ENCODE measurements at regions not wholly inside any gene's neighbourhood (a gene's known extent, or its start where the extent isn't known, plus 50 kb on each side); places are given as distances from the start of the nearest gene placed in this dataset.

DNA sequence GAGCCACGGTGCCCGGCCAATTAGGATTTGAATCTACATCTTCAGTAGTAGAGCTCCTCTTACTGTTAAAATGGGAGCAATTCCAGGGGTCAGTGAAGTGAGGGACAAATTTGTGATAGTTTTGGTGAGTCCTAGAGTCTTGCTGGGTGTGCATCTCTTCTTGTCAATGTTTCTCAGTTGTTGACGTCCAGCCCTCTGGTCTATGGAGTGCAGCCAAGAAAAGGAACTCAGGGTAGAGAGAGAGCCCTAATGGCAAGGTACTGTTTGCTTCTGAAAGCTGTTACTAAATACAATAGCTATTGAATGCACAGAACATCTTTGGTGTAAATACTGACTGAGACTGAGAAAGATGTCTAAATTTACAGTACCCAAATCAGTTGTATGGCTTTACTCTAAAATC is 282.5 kb upstream of the SALL1 start:
- Histone ChIP-seq H3K4me1 (ENCODE audit: insufficient read depth, low read length) (no peaks in the 10 kb centered on the region), H3K27me3 (ENCODE audit: insufficient read depth, low read length) (no peaks in the 10 kb centered on the region), H3K4me3 (ENCODE audit: low read length) (no peak overlapping the region), H3K9me3 (ENCODE audit: low read length) (peaks cover 4% of the 10 kb centered on the region), H3K36me3 (ENCODE audit: insufficient read depth, low read length) (no peaks in the 10 kb centered on the region), H2AFZ (ENCODE audit: low read depth, low read length) (no peak overlapping the region)

DNA sequence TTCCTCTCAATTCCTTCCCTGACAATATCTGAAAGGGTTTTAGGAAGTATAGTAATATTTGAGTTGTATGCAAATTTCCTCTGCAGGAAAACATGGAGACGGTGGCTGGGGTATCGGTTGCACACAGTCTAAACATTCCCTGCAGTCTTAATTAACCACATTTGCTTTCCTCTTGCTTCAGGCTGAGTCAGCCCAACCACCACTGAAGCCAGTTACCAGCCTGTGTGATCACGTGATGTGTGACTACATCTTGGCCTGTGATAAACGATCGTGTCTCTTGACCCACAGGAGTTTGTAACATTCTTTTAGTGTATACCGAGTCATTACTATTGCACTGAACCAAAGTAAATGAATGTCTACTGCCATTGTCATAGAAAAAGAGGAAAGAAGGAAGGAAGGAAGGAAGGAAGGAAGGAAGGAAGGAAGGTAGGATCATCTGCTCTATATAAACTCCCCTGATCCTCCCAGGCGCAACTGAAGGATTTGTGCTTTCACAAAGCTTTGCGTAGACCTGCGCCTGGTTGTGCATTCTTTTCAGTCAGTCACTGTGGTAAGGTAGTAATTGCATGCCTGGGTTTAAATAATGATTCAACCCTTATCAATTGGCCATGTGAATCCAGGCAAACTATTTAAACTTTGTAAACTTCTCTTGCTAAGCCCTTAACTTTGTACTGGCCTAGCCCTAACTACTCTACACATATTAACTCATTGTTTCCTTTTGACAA is 280.6 kb upstream of the SALL1 start:
- H2AFZ ChIP-seq (ENCODE audit: low read depth, low read length): no peak overlapping the region
- H3K27me3 ChIP-seq (ENCODE audit: insufficient read depth, low read length): no peaks in the 10 kb centered on the region
- H3K4me1 ChIP-seq (ENCODE audit: insufficient read depth, low read length): no peaks in the 10 kb centered on the region
- H3K9me3 ChIP-seq (ENCODE audit: low read length): peaks cover 4% of the 10 kb centered on the region
- no peak overlapping the region for H3K4me3 ChIP-seq (ENCODE audit: low read length)
- H3K36me3 ChIP-seq (ENCODE audit: insufficient read depth, low read length): no peaks in the 10 kb centered on the region

DNA sequence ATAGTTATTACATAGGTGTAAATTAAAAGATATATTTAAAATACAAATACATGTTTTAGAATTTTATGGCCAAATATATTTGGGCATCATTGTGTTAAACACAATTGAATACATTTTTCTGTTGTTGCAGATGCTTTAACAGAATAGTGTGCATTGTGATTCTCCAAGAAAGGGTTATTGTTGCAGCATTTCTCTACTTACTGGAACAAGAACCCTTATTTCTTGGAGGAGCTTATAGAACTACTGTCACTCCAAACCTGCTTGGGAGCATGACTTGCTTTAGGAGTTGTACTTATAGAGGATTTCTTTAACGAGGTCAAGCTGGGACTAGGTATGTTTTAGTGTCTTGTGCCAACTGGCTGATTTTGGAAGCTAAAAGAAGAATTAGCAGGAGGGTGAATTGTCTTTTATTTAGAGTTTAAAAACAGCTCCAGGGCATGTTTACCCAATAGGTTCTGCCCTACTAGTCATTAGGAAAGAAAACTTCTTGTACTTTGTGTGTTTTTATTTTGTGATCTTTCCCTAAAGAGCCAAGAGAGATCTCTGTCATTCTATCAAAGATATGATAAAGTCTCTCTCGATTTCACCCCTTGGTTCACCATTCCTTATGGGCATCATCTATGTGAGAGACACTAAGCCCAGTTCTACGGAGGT is 279.8 kb upstream of the SALL1 start:
- no peak overlapping the region for H2AFZ ChIP-seq (ENCODE audit: low read depth, low read length)
- H3K9me3 ChIP-seq (ENCODE audit: low read length): peaks cover 4% of the 10 kb centered on the region
- H3K4me1 ChIP-seq (ENCODE audit: insufficient read depth, low read length): no peaks in the 10 kb centered on the region
- no peaks in the 10 kb centered on the region for H3K27me3 ChIP-seq (ENCODE audit: insufficient read depth, low read length)
- H3K36me3 ChIP-seq (ENCODE audit: insufficient read depth, low read length): no peaks in the 10 kb centered on the region
- H3K4me3 ChIP-seq (ENCODE audit: low read length): no peak overlapping the region

- Histone ChIP-seq H3K9me3 (ENCODE audit: low read length) (no peaks in the 10 kb centered on the region), H3K27me3 (ENCODE audit: insufficient read depth, low read length) (no peaks in the 10 kb centered on the region), H2AFZ (ENCODE audit: low read depth, low read length) (no peak overlapping the region), H3K4me3 (ENCODE audit: low read length) (no peak overlapping the region), H3K4me1 (ENCODE audit: insufficient read depth, low read length) (no peaks in the 10 kb centered on the region), H3K36me3 (ENCODE audit: insufficient read depth, low read length) (no peaks in the 10 kb centered on the region)
These were observed 278.0 kb upstream of the SALL1 start for GRCh38 chr16:51429041-51429440.

DNA sequence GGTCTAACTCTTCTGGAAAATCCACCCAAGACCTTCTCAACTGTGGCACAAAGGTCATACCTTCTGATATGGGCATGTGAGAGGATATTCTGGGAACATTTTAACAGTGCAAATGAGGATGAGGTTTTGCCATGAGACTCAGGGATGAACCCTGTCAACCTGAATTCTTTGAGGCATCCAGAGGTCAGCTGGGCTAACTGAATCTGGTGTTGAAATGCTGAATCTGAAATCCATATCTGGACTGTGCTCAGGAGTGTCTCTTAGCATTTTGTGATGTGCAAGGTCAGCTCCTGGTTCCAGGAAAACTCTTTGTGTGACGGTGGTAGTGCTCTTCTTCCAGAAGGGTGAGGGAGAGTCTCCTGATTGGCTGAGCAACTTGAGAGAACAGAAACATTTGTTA is 276.0 kb upstream of the SALL1 start:
- H3K4me1 ChIP-seq (ENCODE audit: insufficient read depth, low read length): no peaks in the 10 kb centered on the region
- no peaks in the 10 kb centered on the region for H3K36me3 ChIP-seq (ENCODE audit: insufficient read depth, low read length)
- no peaks in the 10 kb centered on the region for H3K27me3 ChIP-seq (ENCODE audit: insufficient read depth, low read length)
- H2AFZ ChIP-seq (ENCODE audit: low read depth, low read length): no peak overlapping the region
- H3K4me3 ChIP-seq (ENCODE audit: low read length): no peak overlapping the region
- H3K9me3 ChIP-seq (ENCODE audit: low read length): no peaks in the 10 kb centered on the region

DNA sequence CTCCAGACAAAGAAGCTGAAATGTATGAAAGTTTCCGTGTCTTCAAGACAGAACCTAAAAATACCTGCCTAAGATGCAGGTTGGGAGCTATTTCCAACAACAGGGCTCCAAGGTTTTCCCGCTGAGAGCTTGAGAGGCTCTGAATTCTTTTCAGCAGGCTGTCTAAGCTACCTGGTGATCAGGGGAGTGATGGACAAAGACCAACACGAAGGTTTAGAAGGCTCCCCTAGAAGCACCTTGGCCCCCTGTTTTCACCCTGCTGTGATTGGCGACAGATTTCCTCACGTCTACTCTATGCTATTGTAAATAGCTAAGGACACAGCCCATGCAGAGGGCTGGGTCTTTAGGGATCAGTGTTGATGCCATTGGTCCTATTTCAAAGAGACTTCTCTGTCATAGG is 275.2 kb upstream of the SALL1 start:
- Histone ChIP-seq H3K27me3 (ENCODE audit: insufficient read depth, low read length) (no peaks in the 10 kb centered on the region), H3K36me3 (ENCODE audit: insufficient read depth, low read length) (no peaks in the 10 kb centered on the region), H2AFZ (ENCODE audit: low read depth, low read length) (no peak overlapping the region), H3K4me1 (ENCODE audit: insufficient read depth, low read length) (no peaks in the 10 kb centered on the region), H3K9me3 (ENCODE audit: low read length) (no peaks in the 10 kb centered on the region), H3K4me3 (ENCODE audit: low read length) (no peak overlapping the region)

DNA sequence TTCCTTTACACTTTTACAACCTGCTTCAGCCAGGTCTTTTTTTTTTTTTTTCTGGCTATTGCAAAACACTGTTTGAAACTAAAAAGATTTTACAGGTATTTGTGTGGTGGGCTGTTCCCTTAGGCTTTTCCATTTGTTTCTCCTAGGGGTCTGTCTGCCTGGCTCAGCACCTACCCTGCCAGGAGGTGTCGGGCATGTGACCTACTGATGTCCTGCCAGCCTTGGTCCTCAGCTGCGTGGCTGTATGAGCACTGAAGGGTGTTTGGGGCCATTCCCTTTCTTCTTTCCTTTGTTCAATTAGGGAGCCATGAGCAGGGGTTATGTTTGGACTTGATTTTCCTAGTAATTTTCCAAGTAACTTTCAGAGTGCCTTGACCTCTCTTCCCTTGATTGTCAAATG is 269.2 kb upstream of the SALL1 start:
- Histone ChIP-seq H3K27me3 (ENCODE audit: insufficient read depth, low read length) (no peaks in the 10 kb centered on the region), H3K9me3 (ENCODE audit: low read length) (no peaks in the 10 kb centered on the region), H3K4me1 (ENCODE audit: insufficient read depth, low read length) (no peaks in the 10 kb centered on the region), H3K4me3 (ENCODE audit: low read length) (no peak overlapping the region), H2AFZ (ENCODE audit: low read depth, low read length) (no peak overlapping the region), H3K36me3 (ENCODE audit: insufficient read depth, low read length) (no peaks in the 10 kb centered on the region)

GRCh38 chr16:51419768-51420167 is 268.7 kb upstream of the SALL1 start:
- Histone ChIP-seq H3K4me1 (ENCODE audit: insufficient read depth, low read length) (no peaks in the 10 kb centered on the region), H3K9me3 (ENCODE audit: low read length) (no peaks in the 10 kb centered on the region), H3K4me3 (ENCODE audit: low read length) (no peak overlapping the region), H2AFZ (ENCODE audit: low read depth, low read length) (no peak overlapping the region), H3K27me3 (ENCODE audit: insufficient read depth, low read length) (no peaks in the 10 kb centered on the region), H3K36me3 (ENCODE audit: insufficient read depth, low read length) (no peaks in the 10 kb centered on the region)

- Histone ChIP-seq H3K9me3 (ENCODE audit: low read length) (no peaks in the 10 kb centered on the region), H3K4me3 (ENCODE audit: low read length) (no peak overlapping the region), H3K4me1 (ENCODE audit: insufficient read depth, low read length) (no peaks in the 10 kb centered on the region), H2AFZ (ENCODE audit: low read depth, low read length) (no peak overlapping the region), H3K36me3 (ENCODE audit: insufficient read depth, low read length) (no peaks in the 10 kb centered on the region), H3K27me3 (ENCODE audit: insufficient read depth, low read length) (no peaks in the 10 kb centered on the region)
These were observed 267.2 kb upstream of the SALL1 start for GRCh38 chr16:51418258-51418657.

DNA sequence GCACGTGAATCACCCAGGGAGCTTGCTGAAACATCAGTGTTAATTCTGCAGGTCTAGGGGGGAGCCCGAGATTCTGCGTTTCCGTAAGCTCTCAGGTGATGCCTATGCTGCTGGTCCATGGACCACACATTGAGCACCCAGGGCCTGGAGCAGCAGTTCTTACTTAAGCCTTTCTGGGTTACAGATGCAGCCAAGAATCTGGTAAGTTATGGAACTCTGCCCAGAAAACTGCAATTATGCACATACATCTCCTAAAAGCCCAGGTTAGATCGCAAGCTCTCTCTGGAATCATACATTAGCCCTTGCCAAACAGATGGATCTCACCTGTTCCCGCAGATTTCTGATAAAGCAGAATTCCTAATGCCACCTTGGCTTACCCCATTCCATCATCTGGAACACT is 265.9 kb upstream of the SALL1 start:
- Histone ChIP-seq H2AFZ (ENCODE audit: low read depth, low read length) (no peak overlapping the region), H3K27me3 (ENCODE audit: insufficient read depth, low read length) (no peaks in the 10 kb centered on the region), H3K4me3 (ENCODE audit: low read length) (no peak overlapping the region), H3K9me3 (ENCODE audit: low read length) (no peaks in the 10 kb centered on the region), H3K36me3 (ENCODE audit: insufficient read depth, low read length) (no peaks in the 10 kb centered on the region), H3K4me1 (ENCODE audit: insufficient read depth, low read length) (no peaks in the 10 kb centered on the region)

- H3K27me3 ChIP-seq (ENCODE audit: insufficient read depth, low read length): no peaks in the 10 kb centered on the region
- H2AFZ ChIP-seq (ENCODE audit: low read depth, low read length): no peak overlapping the region
- no peaks in the 10 kb centered on the region for H3K9me3 ChIP-seq (ENCODE audit: low read length)
- no peaks in the 10 kb centered on the region for H3K36me3 ChIP-seq (ENCODE audit: insufficient read depth, low read length)
- peaks cover 2% of the 10 kb centered on the region for H3K4me1 ChIP-seq (ENCODE audit: insufficient read depth, low read length)
- no peak overlapping the region for H3K4me3 ChIP-seq (ENCODE audit: low read length)
These were observed 259.1 kb upstream of the SALL1 start for GRCh38 chr16:51410125-51410524.

- Histone ChIP-seq H3K4me3 (ENCODE audit: low read length) (no peak overlapping the region), H3K9me3 (ENCODE audit: low read length) (no peaks in the 10 kb centered on the region), H3K4me1 (ENCODE audit: insufficient read depth, low read length) (peaks cover 2% of the 10 kb centered on the region), H2AFZ (ENCODE audit: low read depth, low read length) (no peak overlapping the region), H3K27me3 (ENCODE audit: insufficient read depth, low read length) (no peaks in the 10 kb centered on the region), H3K36me3 (ENCODE audit: insufficient read depth, low read length) (no peaks in the 10 kb centered on the region)
These were observed 258.1 kb upstream of the SALL1 start for GRCh38 chr16:51409001-51409675.

DNA sequence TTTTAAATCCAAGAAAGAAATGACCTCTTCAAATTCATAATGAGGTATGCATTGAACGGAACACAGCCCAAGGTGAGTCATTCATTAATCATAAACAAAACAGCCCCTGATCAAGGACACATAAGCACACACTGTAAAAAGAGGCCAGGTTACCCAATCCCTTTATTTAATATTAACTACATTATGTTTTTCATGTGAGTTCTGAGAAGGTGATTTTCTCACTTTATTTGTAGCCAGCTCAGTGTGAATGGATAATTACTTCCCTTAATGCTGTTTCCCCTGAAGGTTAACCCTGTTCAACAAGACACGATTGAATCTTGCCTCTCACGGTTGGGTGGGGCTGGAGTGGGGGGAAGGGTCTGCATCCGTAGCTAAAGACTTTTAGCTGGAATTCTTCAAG is 257.3 kb upstream of the SALL1 start:
- Histone ChIP-seq H3K4me1 (ENCODE audit: insufficient read depth, low read length) (peaks cover 2% of the 10 kb centered on the region), H3K9me3 (ENCODE audit: low read length) (no peaks in the 10 kb centered on the region), H3K4me3 (ENCODE audit: low read length) (no peak overlapping the region), H2AFZ (ENCODE audit: low read depth, low read length) (no peak overlapping the region), H3K36me3 (ENCODE audit: insufficient read depth, low read length) (no peaks in the 10 kb centered on the region), H3K27me3 (ENCODE audit: insufficient read depth, low read length) (no peaks in the 10 kb centered on the region)

All from neuron (in vitro differentiated cells).